Activated CD4-positive, alpha-beta T cell treated with anti-CD3 and anti-CD28 coated beads, Interleukin-2, amount 10 ng/mL, durations not matched to agents 7 days and 5 days (primary cell): ENCODE measurements at regions not wholly inside any gene's neighbourhood (a gene's known extent, or its start where the extent isn't known, plus 50 kb on each side); places are given as distances from the start of the nearest gene placed in this dataset.

Experiments used
- CTCF ChIA-PET: fragments of 350-600 bp; sonication (Branson Sonifier 250); formaldehyde crosslinking; loops from one replicate; lab custom pipeline; 2021; ENCODE audit warnings: antibody characterized with exemption; lab: Charles Lee
- POLR2A ChIA-PET: fragments of 350-600 bp; sonication (Branson Sonifier 250); formaldehyde crosslinking; loops from one replicate; lab custom pipeline; 2021; ENCODE audit warnings: antibody characterized with exemption; lab: Charles Lee
- DNase-seq: peaks from one replicate; pipeline ENCODE4 v3.0.0-alpha.2; 2020
- H3K27ac Mint-ChIP-seq: one replicate; pipeline ENCODE4 v1.8.0; 2021; ENCODE audit warnings: mild to moderate bottlenecking, moderate library complexity, mixed read lengths
- H3K27me3 Mint-ChIP-seq: one replicate; pipeline ENCODE4 v1.8.0; 2021; ENCODE audit warnings: mixed read lengths
- H3K36me3 Mint-ChIP-seq: one replicate; pipeline ENCODE4 v1.8.0; 2021; ENCODE audit warnings: low read depth, mixed read lengths
- H3K4me1 Mint-ChIP-seq: one replicate; pipeline ENCODE4 v1.8.0; 2021; ENCODE audit warnings: mixed read lengths
- H3K4me3 Mint-ChIP-seq: one replicate; pipeline ENCODE4 v1.8.0; 2021; ENCODE audit warnings: mild to moderate bottlenecking, moderate library complexity, mixed read lengths
- H3K9me3 Mint-ChIP-seq: one replicate; pipeline ENCODE4 v1.8.0; 2021; ENCODE audit warnings: mixed read lengths

DNA sequence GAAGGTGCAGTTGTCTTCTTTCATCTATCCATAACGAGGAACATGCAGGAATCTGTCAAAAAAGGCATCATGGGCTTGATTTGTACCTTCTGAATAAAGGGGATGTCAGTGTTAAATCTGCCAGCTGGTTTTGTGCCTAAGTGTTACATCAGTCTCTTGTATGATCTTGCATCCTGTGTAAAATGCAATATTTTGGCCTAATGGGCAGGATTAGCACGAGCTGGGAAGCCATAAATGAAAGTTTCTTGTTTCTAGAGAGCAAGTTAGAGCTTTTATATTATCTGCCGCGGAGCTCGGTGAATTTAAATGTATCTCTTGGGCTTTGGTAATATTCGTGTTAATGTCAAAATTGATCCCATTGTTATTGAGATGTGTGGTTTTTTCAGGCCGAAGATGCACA is 526.1 kb upstream of the WWC1 start:
- DNase-seq: no peak
- Mint-ChIP-seq H3K27me3 (no peaks in the 10 kb centered on the region), H3K27ac (no peak overlapping the region), H3K36me3 (no peaks in the 10 kb centered on the region), H3K4me1 (no peaks in the 10 kb centered on the region), H3K4me3 (no peak overlapping the region), H3K9me3 (no peaks in the 10 kb centered on the region)
- ChIA-PET CTCF (no interaction called here), POLR2A (no interaction called here)

DNA sequence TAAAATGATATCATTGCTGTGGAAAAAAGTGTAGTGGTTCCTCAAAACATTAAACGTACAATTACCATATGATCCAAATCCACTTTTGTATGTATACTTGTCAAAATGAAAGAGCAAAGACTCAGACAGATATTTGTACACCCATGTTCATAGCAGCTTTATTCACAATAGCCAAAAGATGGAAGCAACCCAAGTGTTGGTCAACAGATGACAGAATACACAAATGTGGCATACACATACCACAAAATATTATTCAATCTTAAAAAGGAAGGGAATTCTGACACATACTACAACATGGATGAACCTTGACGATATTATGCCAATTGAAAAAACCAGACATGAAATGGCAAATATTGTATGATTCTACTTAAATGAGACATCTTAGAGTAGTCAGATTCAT is 524.5 kb upstream of the WWC1 start:
- Mint-ChIP-seq H3K36me3 (no peaks in the 10 kb centered on the region), H3K4me1 (no peaks in the 10 kb centered on the region), H3K27me3 (no peaks in the 10 kb centered on the region), H3K4me3 (no peak overlapping the region), H3K27ac (no peak overlapping the region), H3K9me3 (no peaks in the 10 kb centered on the region)
- ChIA-PET CTCF (no interaction called here), POLR2A (no interaction called here)
- no peak for DNase-seq

DNA sequence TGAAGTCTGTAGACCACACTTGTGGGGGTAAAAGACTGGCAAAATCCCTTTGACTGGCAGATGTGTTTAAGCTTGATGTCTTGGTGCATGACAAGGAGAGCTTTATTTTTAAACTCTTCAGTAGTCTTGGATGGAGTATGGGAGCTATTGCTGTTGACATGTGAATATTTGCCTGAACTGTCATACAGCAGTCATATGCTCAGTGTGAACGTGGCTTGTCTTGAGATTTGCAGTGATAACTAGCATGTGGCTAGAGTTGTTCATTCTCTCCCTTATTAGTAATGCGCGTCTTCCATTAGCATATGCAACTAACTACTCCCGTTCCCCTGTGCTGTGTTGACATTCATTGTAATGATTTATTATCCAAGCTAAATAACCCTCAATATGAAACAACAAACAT is 523.6 kb upstream of the WWC1 start:
- CTCF ChIA-PET: no interaction called here
- POLR2A ChIA-PET: no interaction called here
- no peaks in the 10 kb centered on the region for H3K27me3 Mint-ChIP-seq
- no peak overlapping the region for H3K4me3 Mint-ChIP-seq
- no peaks in the 10 kb centered on the region for H3K4me1 Mint-ChIP-seq
- no peaks in the 10 kb centered on the region for H3K9me3 Mint-ChIP-seq
- H3K36me3 Mint-ChIP-seq: no peaks in the 10 kb centered on the region
- no peak overlapping the region for H3K27ac Mint-ChIP-seq
- DNase-seq: no peak

DNA sequence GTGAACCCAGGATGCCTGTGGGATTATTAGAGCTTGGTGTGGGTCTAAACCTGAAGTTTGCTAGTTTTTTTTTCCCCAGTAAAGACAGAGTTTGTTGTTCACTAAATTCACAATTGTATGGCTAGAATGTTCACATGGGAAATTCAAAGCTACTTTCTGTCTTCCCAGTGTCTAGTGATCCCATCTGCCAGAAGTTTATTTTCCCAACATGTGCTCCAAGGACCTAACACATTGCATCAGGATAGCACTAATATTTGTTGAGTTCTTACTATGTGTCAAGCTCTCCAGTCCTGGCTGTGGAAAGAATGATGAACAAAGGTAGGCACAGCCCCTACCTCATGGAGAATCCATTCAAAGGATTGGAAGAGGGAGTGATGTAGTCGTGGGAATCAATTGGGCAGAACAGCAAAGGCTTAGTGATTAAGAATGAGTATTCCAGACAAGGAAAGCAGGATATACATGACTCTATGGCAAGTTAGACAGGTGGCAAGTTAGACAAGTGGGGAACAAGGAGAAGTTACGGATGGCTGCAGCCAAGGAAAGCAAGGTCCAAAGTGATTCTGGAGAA is 521.5 kb upstream of the WWC1 start:
- ChIA-PET CTCF (no interaction called here), POLR2A (no interaction called here)
- DNase-seq: no peak
- no peaks in the 10 kb centered on the region for H3K27me3 Mint-ChIP-seq
- H3K4me1 Mint-ChIP-seq: no peaks in the 10 kb centered on the region
- H3K4me3 Mint-ChIP-seq: no peak overlapping the region
- H3K36me3 Mint-ChIP-seq: no peaks in the 10 kb centered on the region
- no peak overlapping the region for H3K27ac Mint-ChIP-seq
- no peaks in the 10 kb centered on the region for H3K9me3 Mint-ChIP-seq

DNA sequence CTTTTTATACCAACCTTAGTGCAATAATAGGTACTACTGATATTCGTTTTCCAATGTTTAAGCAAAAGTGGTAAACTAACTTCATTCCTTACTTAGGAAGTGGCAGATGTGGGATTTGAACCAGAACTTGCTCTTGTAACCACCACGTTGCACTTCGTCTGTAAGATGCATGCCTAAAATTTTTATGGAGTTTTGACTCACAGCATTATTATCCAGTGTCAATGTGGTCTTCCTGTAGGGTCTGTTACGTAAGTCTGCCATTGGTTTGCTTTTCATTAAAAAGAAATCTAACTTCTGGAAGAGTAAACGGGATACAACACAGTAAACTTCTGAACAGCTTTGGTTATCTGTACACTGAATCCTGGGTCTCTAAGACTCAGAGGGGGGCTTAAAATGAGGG is 521.0 kb upstream of the WWC1 start:
- ChIA-PET CTCF (no interaction called here), POLR2A (no interaction called here)
- Mint-ChIP-seq H3K36me3 (no peaks in the 10 kb centered on the region), H3K27ac (no peak overlapping the region), H3K9me3 (no peaks in the 10 kb centered on the region), H3K27me3 (no peaks in the 10 kb centered on the region), H3K4me3 (no peak overlapping the region), H3K4me1 (no peaks in the 10 kb centered on the region)
- DNase-seq: no peak

DNA sequence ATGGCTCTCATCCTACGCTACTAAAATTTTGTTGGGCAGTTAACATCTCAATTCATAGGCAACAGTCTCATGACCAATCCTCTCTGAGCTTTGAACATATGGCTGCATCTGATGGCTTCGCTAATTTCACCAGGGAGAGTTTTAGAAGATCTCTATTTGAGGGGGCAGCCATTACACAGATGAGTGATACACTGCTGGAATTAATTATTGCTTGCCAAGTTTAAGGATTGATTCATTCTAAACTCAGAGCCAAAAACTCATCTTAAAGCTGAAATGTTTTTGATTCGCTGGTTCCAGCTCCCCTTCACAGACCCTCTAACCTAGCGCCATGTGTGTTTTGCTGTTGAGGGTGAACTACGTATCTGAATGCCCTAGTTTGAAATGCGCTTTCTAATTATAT is 519.9 kb upstream of the WWC1 start:
- CTCF ChIA-PET: no interaction called here
- Mint-ChIP-seq H3K27me3 (no peaks in the 10 kb centered on the region), H3K9me3 (no peaks in the 10 kb centered on the region), H3K27ac (no peak overlapping the region), H3K36me3 (no peaks in the 10 kb centered on the region), H3K4me1 (no peaks in the 10 kb centered on the region), H3K4me3 (no peak overlapping the region)
- POLR2A ChIA-PET: no interaction called here
- DNase-seq: no peak

DNA sequence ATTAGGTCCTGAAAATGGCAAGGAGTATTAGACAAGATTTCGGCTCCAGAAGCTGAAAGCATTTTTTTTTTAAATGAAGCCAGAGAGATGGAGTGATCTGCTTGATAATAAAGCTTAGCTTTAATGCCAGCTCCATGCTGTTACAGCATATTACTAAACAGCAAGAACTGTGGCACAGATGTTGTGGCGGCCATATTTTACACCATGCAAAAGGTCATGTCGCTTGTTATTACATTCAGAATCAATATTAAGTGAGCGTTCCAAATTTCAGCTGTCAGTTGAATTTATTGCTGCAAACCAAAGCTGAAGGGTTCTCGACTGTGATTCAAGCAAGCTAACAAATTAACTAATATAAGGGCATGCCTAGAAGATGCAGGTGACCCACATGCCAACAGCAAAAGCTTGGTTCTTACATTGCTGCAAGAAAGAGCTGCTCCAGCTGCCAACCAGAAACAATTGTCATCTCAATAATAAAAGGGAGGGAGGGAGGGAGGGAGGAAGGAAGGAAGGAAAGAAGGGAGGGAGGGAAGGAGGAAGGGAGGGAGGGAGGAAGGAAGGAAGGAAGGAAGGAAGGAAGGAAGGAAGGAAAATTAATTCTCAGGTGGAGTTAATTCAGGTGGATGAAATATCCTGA is 517.7 kb upstream of the WWC1 start:
- H3K36me3 Mint-ChIP-seq: no peaks in the 10 kb centered on the region
- H3K4me3 Mint-ChIP-seq: no peak overlapping the region
- H3K9me3 Mint-ChIP-seq: no peaks in the 10 kb centered on the region
- H3K27ac Mint-ChIP-seq: no peak overlapping the region
- POLR2A ChIA-PET: no interaction called here
- H3K27me3 Mint-ChIP-seq: no peaks in the 10 kb centered on the region
- CTCF ChIA-PET: no interaction called here
- no peak for DNase-seq
- no peaks in the 10 kb centered on the region for H3K4me1 Mint-ChIP-seq

DNA sequence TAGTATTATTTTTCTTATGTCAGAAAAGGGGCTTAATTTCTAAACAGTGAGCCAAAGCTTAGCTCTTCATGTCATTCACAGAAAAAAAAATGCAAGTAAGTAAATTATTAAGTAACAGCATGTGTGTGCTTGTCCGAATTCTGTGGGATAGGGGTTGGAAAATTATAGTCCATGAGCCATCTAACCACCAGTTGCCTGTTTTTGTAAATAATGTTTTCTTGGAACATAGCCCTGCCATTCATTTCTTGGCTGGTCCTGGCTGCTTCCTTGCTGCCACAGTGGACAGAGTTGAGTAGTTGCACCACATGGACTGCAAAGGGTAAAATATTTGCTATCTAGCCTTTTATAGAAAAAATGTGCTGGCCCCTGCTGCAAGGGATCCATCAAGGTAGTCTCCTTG is 513.7 kb upstream of the WWC1 start:
- Mint-ChIP-seq H3K4me1 (no peaks in the 10 kb centered on the region), H3K27me3 (no peaks in the 10 kb centered on the region), H3K9me3 (no peaks in the 10 kb centered on the region), H3K4me3 (no peak overlapping the region), H3K27ac (no peak overlapping the region), H3K36me3 (no peaks in the 10 kb centered on the region)
- no peak for DNase-seq
- ChIA-PET POLR2A (no interaction called here), CTCF (no interaction called here)

DNA sequence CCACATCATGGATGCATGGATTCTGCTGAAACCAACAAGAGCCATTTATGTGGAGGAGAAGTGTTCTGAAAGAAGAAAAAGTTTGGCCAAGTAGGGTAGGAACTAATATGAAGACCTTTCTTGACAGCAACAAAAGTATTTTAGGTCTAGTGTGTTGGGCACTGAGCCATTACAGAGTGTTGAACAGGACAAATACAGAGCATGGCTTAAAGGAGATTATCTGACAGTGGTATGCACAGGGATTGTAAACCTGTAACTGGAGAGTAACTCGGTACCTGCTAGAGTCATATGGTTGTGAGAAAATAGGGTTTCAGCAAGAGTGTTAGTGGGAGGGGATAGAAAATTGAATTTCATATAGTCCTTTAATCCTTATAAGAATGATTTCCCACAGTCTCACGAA is 513.2 kb upstream of the WWC1 start:
- Mint-ChIP-seq H3K4me1 (no peaks in the 10 kb centered on the region), H3K4me3 (no peak overlapping the region), H3K9me3 (no peaks in the 10 kb centered on the region), H3K27ac (no peak overlapping the region), H3K36me3 (no peaks in the 10 kb centered on the region), H3K27me3 (no peaks in the 10 kb centered on the region)
- ChIA-PET POLR2A (no interaction called here), CTCF (no interaction called here)
- DNase-seq: no peak

DNA sequence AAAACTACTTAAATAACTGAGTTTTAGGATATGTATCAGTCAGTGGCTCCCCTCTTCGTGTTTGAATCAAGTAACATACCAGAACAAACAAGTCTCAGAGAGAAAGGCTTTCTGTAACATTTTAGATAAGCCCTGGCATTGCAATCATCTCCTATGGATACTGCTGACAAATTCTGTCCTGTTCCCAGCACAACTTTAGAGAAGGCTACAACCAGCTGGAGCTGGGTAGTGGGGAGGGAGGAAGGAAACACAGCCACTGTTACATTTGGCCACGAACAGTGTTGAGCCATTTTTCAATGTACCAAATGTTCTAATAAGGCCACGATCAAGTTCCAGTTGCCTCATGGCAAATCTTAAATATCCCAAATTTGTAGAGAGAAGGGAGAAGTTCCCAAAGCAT is 511.8 kb upstream of the WWC1 start:
- H3K36me3 Mint-ChIP-seq: no peaks in the 10 kb centered on the region
- H3K4me3 Mint-ChIP-seq: no peak overlapping the region
- CTCF ChIA-PET: no interaction called here
- POLR2A ChIA-PET: no interaction called here
- no peak overlapping the region for H3K27ac Mint-ChIP-seq
- no peaks in the 10 kb centered on the region for H3K9me3 Mint-ChIP-seq
- no peak for DNase-seq
- H3K4me1 Mint-ChIP-seq: no peaks in the 10 kb centered on the region
- no peaks in the 10 kb centered on the region for H3K27me3 Mint-ChIP-seq

DNA sequence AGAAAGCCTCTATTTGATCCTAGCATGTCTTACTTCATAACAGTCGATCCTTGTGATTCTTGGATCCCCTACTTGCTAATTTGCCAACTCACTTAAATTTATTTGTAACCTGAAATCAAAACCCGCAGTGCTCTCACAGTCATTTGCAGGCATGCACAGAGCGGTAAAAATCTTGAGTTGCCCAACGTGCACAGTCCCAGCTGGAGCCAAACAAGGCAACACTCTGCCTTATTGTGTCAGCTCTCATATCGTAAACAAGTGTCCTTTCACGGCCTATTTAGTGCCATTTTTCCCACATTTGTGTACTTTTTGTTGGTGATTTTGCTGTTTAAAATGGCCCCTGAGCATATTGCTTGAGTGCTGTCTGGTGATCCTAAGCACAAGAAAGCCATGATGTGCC is 511.3 kb upstream of the WWC1 start:
- Mint-ChIP-seq H3K27me3 (no peaks in the 10 kb centered on the region), H3K9me3 (no peaks in the 10 kb centered on the region), H3K36me3 (no peaks in the 10 kb centered on the region), H3K4me3 (no peak overlapping the region), H3K4me1 (no peaks in the 10 kb centered on the region), H3K27ac (no peak overlapping the region)
- POLR2A ChIA-PET: no interaction called here
- CTCF ChIA-PET: no interaction called here
- DNase-seq: no peak

DNA sequence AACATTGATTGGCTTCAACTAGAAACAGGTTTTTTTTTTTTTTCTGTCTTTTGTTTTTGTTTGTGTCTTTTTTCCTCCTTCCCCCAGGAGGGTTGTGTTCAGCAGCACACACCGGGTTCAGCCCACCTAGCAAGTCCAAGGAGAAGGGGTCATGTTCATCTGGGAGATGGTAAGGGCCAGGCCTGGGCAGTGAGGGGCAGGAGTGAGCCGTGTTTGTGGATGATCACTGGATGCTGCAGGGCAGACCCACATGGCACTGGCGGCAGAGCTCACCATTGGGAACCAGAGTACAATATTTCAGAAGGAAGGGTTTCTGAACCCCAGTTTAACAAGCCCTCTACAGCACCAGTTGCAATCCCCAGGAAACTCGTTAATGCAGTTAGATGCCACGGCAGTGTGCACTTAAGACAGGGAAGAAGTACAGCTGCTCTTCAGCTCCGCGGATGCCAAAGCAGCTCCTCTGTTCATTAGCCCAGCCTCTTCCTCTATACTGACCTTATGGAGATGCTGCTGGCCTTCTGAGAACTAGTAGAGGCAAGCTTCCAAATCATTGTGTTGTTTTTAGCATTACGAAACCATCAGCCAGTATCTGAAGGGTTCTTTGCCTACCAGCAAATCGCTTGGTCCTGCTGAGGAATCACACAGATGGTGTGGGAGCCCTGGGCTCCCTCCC is 508.2 kb upstream of the WWC1 start:
- no peak overlapping the region for H3K4me3 Mint-ChIP-seq
- no peak for DNase-seq
- H3K27me3 Mint-ChIP-seq: no peaks in the 10 kb centered on the region
- no peaks in the 10 kb centered on the region for H3K4me1 Mint-ChIP-seq
- ChIA-PET POLR2A (no interaction called here), CTCF (interaction anchor here (0.7 kb wide), 1 partner anchor 223 kb away, joined by 5 read pairs; no protein-coding TSS in a partner anchor)
- no peaks in the 10 kb centered on the region for H3K9me3 Mint-ChIP-seq
- H3K36me3 Mint-ChIP-seq: no peaks in the 10 kb centered on the region
- no peak overlapping the region for H3K27ac Mint-ChIP-seq

DNA sequence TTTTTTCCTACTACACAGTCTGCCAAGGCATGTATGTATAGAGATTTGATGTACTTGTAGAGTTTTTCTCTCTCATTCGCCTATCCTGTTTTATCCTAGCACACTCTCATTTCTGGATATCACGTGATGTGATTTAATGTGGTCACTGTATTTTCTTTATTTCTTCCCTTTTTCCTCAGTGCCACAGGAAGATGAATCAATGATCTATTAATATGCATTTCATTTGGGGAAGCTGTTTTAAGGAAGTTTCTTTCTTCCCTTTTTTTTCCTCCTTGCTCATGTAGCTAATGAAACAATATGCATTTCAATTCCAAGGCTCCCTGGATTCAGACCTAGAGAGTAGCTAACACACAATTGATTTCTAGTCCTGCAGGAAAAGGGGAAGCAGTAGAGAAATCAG is 506.3 kb upstream of the WWC1 start:
- CTCF ChIA-PET: no interaction called here
- POLR2A ChIA-PET: no interaction called here
- H3K9me3 Mint-ChIP-seq: no peaks in the 10 kb centered on the region

DNA sequence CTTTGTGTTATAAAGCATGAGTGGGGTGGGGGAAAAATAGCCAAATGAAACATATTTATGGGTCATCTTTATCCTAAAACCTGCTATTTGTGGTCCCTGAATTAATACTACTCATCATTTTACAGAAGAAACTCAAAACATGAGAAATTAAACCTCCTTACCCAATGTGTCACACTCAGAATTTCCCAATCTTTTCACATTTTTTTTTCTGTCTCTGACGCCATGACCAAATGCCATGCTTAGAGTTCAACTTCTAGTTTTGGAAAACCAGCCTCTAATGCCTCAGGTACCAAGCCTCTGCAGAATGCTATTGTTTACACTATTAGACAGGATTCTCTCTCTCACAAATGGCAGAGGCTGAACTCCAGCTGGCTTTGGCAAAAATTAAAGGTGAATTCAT is 505.5 kb upstream of the WWC1 start:
- Mint-ChIP-seq H3K27me3 (no peaks in the 10 kb centered on the region), H3K36me3 (no peaks in the 10 kb centered on the region), H3K9me3 (no peaks in the 10 kb centered on the region), H3K4me1 (no peaks in the 10 kb centered on the region), H3K4me3 (no peak overlapping the region), H3K27ac (no peak overlapping the region)
- CTCF ChIA-PET: no interaction called here
- no peak for DNase-seq
- POLR2A ChIA-PET: no interaction called here

More for the DNA sequence above, 506.3 kb upstream of the WWC1 start:
- no peaks in the 10 kb centered on the region for H3K4me1 Mint-ChIP-seq
- H3K36me3 Mint-ChIP-seq: no peaks in the 10 kb centered on the region
- no peak overlapping the region for H3K27ac Mint-ChIP-seq
- no peak for DNase-seq
- H3K4me3 Mint-ChIP-seq: no peak overlapping the region
- no peaks in the 10 kb centered on the region for H3K27me3 Mint-ChIP-seq
